Breast epithelium (tissue), 4 donors: ENCODE measurements at regions not wholly inside any gene's neighbourhood (a gene's known extent, or its start where the extent isn't known, plus 50 kb on each side); places are given as distances from the start of the nearest gene placed in this dataset.

Experiments used
- DNase-seq, 2 donors: peaks; one replicate each; pipeline ENCODE4 v3.0.0-alpha.2; 2019; ENCODE audit warnings: low spot score in 2 of 2
- H3K27ac ChIP-seq, 2 donors: fragments of 200-600 bp; sonication (generic) in 1 of 2; one replicate each; pipeline ENCODE4 v1.5.1; 2016 to 2019; ENCODE audit warnings: mild to moderate bottlenecking in 1 of 2
- H3K27me3 ChIP-seq, 2 donors: fragments of 200-600 bp; sonication (generic) in 1 of 2; one replicate each; pipeline versions ENCODE4 v1.5.1 to v1.6.0; 2017 to 2019; ENCODE audit warnings: control low read depth in 1 of 2, mild to moderate bottlenecking in 1 of 2
- H3K36me3 ChIP-seq: fragments of 200-600 bp; one replicate; pipeline ENCODE4 v1.5.1; 2019
- H3K4me1 ChIP-seq, 2 donors: fragments of 200-600 bp; sonication (generic); one replicate each; pipeline ENCODE4 v1.5.1; 2016 to 2019; ENCODE audit warnings: control low read depth in 1 of 2
- H3K4me3 ChIP-seq, 3 donors: fragments of 200-600 bp; sonication (generic); 1 replicate in 2 of 3; 2 replicates in 1 of 3; pipeline ENCODE4 v1.5.1; 2016 to 2019; ENCODE audit warnings: mild to moderate bottlenecking in 3 of 3, moderate library complexity in 2 of 3
- H3K9me3 ChIP-seq, 2 donors: fragments of 200-600 bp; sonication (generic) in 1 of 2; one replicate each; pipeline ENCODE4 v1.5.1; 2016 to 2019; ENCODE audit warnings: control low read depth in 1 of 2
- CTCF ChIP-seq, 3 donors: fragments of 450-650 bp; IDR thresholded peaks; one replicate each; pipeline ENCODE4 v1.5.1; 2016 to 2017; ENCODE audit warnings: antibody characterized with exemption in 3 of 3, mild to moderate bottlenecking in 3 of 3, moderate library complexity in 3 of 3
- POLR2A ChIP-seq: fragments of 450-650 bp; IDR thresholded peaks from one replicate; pipeline ENCODE4 v1.6.1; 2016; ENCODE audit warnings: antibody characterized with exemption, mild to moderate bottlenecking, moderate library complexity
- POLR2AphosphoS5 ChIP-seq, 3 donors: sonication (generic); formaldehyde crosslinking; IDR thresholded peaks; one replicate each; pipeline ENCODE4 v1.6.1; 2017; ENCODE audit warnings: antibody characterized with exemption in 3 of 3
- intact Hi-C: fragments of 100-400 bp; cut with DNase I; formaldehyde crosslinking; loops from one replicate; pipeline ENCODE4 v1.15.1; 2023; ENCODE audit warnings: low total_unique reads

DNA sequence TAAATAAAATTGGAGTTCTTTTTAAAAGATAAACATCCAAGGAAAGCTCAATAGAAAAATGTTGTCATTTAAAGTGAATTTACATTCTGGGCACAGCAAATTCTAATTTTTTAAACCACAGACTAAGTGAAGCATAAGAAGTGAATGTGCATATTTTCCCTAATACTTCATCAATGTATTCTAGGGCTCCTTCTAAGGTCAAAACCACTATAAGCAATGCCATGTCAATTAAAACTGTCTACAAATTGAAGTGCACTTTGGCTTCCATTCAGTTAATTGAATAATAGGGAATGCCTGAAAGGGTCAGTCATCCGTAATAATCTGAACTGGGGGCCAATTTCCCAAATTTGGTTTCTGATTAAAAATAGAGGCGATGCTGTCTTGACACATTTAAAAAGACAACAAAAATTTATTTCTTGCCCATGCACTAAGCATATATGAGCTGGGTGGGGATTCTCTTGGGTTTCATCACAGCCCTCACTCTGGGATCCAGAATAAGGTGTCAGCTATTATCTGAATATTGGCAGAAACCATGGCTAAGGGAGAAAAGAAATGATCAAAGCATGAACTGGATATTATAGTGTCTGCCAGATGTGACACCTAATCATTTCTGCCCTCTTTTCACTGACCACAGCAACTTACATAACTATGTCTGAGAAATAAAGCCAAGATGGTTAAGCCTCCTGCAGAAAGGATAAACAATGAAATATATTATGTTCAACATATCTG lies 660.6 kb upstream of the B3GALT2 start:
- Histone ChIP-seq H3K9me3 (no peaks in the 10 kb centered on the region), H3K27ac (no peak overlapping the region), H3K27me3 (no peaks in the 10 kb centered on the region), H3K4me3 (no peak overlapping the region), H3K36me3 (no peaks in the 10 kb centered on the region), H3K4me1 (no peaks in the 10 kb centered on the region)
- intact Hi-C loops = no loop called here
- TF ChIP-seq POLR2A = no peak
- no peak for TF ChIP-seq CTCF (IDR thresholded peaks at IDR 0.05)
- no peak for TF ChIP-seq POLR2AphosphoS5 (IDR thresholded peaks at IDR 0.05)
- DNase-seq = no peak

DNA sequence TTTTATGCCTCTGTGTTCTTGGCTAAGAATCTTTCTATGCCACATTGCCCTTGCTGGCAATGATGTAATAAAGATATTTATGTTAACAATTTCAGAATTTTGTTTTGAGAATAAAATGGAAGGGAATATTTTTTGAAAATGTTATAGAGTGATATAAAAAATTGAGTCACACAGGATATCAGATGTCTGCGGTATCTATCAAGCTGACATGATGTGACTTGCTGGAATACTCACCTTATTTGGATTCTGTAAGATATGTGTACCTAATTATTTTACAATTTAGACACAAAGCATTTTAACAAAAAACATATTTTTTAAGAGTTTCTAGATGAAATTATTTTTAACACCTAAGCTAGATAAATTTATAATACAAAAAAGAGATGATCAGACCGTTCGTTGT lies 660.0 kb upstream of the B3GALT2 start:
- Histone ChIP-seq H3K27ac (no peak overlapping the region), H3K36me3 (no peaks in the 10 kb centered on the region), H3K27me3 (no peaks in the 10 kb centered on the region), H3K9me3 (no peaks in the 10 kb centered on the region), H3K4me1 (no peaks in the 10 kb centered on the region), H3K4me3 (no peak overlapping the region)
- TF ChIP-seq CTCF (IDR thresholded peaks at IDR 0.05) (no peak), POLR2A (no peak), POLR2AphosphoS5 (IDR thresholded peaks at IDR 0.05) (no peak)
- intact Hi-C loops = no loop called here
- no peak for DNase-seq

DNA sequence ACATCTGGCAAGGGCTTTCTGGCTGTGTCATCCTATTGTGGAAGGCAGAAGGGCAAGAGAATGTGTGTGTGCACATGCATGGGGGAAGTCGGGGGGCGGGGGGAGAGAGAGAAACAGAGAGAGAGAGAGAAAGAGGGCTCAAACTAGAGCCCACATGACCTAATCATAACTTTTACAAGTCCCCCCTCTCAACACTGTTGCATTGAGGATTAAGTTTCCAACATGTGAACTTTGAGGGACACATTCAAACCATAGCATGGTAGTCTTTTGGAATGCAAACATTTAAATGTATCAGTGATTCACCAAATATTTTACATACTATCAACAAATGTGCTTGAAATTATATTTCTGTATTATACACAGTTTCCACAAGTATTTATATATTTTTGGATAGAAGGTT lies 655.4 kb upstream of the B3GALT2 start:
- Histone ChIP-seq H3K4me1 (no peaks in the 10 kb centered on the region), H3K36me3 (no peaks in the 10 kb centered on the region), H3K9me3 (no peaks in the 10 kb centered on the region), H3K27ac (no peak overlapping the region), H3K4me3 (no peak overlapping the region), H3K27me3 (no peaks in the 10 kb centered on the region)
- TF ChIP-seq POLR2A (no peak), POLR2AphosphoS5 (IDR thresholded peaks at IDR 0.05) (no peak), CTCF (IDR thresholded peaks at IDR 0.05) (no peak)
- intact Hi-C loops = no loop called here
- DNase-seq = no peak

- Histone ChIP-seq H3K4me1 (no peaks in the 10 kb centered on the region), H3K27me3 (no peaks in the 10 kb centered on the region), H3K9me3 (peaks cover 0 to 39% of the 10 kb centered on the region in 2 donors), H3K4me3 (no peak overlapping the region), H3K27ac (no peak overlapping the region), H3K36me3 (no peaks in the 10 kb centered on the region)
- TF ChIP-seq POLR2A (no peak), POLR2AphosphoS5 (IDR thresholded peaks at IDR 0.05) (no peak), CTCF (IDR thresholded peaks at IDR 0.05) (no peak)
- no peak for DNase-seq
- intact Hi-C loops = no loop called here
Observed at GRCh38 chr1:193831465-193831864, 645.1 kb upstream of the B3GALT2 start.

GRCh38 chr1:193827516-193827915 lies 641.1 kb upstream of the B3GALT2 start:
- H3K9me3 ChIP-seq = peaks cover 0 to 34% of the 10 kb centered on the region in 2 donors
- no peaks in the 10 kb centered on the region for H3K4me1 ChIP-seq
- no peaks in the 10 kb centered on the region for H3K27me3 ChIP-seq
- intact Hi-C loops = no loop called here
- DNase-seq = no peak
- no peaks in the 10 kb centered on the region for H3K36me3 ChIP-seq
- TF ChIP-seq POLR2AphosphoS5 (IDR thresholded peaks at IDR 0.05) (no peak), CTCF (IDR thresholded peaks at IDR 0.05) (no peak), POLR2A (no peak)
- H3K4me3 ChIP-seq = no peak overlapping the region
- H3K27ac ChIP-seq = no peak overlapping the region
